Esophagus muscularis mucosa (tissue), 4 donors: ENCODE measurements at regions not wholly inside any gene's neighbourhood (a gene's known extent, or its start where the extent isn't known, plus 50 kb on each side); places are given as distances from the start of the nearest gene placed in this dataset.

Experiments
- DNase-seq: peaks from one replicate; pipeline ENCODE4 v3.0.0-alpha.2; 2017; ENCODE audit errors: extremely low spot score
- H3K27ac ChIP-seq, 4 donors: fragments of 200-600 bp; sonication (generic); replicated peaks in 1 of 4; 1 replicate in 3 of 4; 2 replicates in 1 of 4; pipeline ENCODE4 v1.5.1; 2016 to 2019; ENCODE audit warnings: mild to moderate bottlenecking in 1 of 4
- H3K27me3 ChIP-seq, 4 donors: fragments of 200-600 bp; sonication (generic); one replicate each; pipeline versions ENCODE4 v1.5.1 to v1.6.0; 2016 to 2019
- H3K36me3 ChIP-seq, 4 donors: fragments of 200-600 bp; sonication (generic); one replicate each; pipeline ENCODE4 v1.5.1; 2016 to 2019
- H3K4me1 ChIP-seq, 4 donors: fragments of 200-600 bp; sonication (generic); one replicate each; pipeline ENCODE4 v1.5.1; 2016 to 2019
- H3K4me3 ChIP-seq, 4 donors: fragments of 200-600 bp; sonication (generic); 1 replicate in 2 of 4; 2 replicates in 2 of 4; pipeline ENCODE4 v1.5.1; 2016 to 2019; ENCODE audit warnings: mild to moderate bottlenecking in 4 of 4, moderate library complexity in 1 of 4
- H3K9me3 ChIP-seq, 4 donors: fragments of 200-600 bp; sonication (generic); 1 replicate in 3 of 4; 2 replicates in 1 of 4; pipeline ENCODE4 v1.5.1; 2016 to 2019
- EP300 ChIP-seq: sonication (generic); formaldehyde crosslinking; IDR thresholded peaks from one replicate; pipeline ENCODE4 v1.6.1; 2017; ENCODE audit warnings: antibody characterized with exemption
- POLR2A ChIP-seq: fragments of 450-650 bp; IDR thresholded peaks from one replicate; pipeline ENCODE4 v1.6.1; 2017; ENCODE audit warnings: antibody characterized with exemption, moderate library complexity, mild to moderate bottlenecking, low read depth
- POLR2AphosphoS5 ChIP-seq, 2 donors: sonication (generic); formaldehyde crosslinking; IDR thresholded peaks; one replicate each; pipeline ENCODE4 v1.6.1; 2017; ENCODE audit warnings: antibody characterized with exemption in 2 of 2
- WGBS: methylation state at CpG from one replicate; pipeline ENCODE4 v1.1.5; 2018; 5-methylcytosine and 5-hydroxymethylcytosine counted together
- intact Hi-C: fragments of 100-400 bp; cut with DNase I; formaldehyde crosslinking; loops from one replicate; pipeline ENCODE4 v1.15.1; 2023
- TF ChIP-seq, protein P1 (sequence below), 3 experiments: fragments of 200-600 bp in 2 of 3; fragments of 450-650 bp in 1 of 3; sonication (generic) in 2 of 3; IDR thresholded peaks; one replicate each; pipeline ENCODE4 v1.5.1; 2017 to 2019; ENCODE audit warnings: antibody characterized with exemption in 3 of 3, mild to moderate bottlenecking in 2 of 3, moderate library complexity in 1 of 3

DNA sequence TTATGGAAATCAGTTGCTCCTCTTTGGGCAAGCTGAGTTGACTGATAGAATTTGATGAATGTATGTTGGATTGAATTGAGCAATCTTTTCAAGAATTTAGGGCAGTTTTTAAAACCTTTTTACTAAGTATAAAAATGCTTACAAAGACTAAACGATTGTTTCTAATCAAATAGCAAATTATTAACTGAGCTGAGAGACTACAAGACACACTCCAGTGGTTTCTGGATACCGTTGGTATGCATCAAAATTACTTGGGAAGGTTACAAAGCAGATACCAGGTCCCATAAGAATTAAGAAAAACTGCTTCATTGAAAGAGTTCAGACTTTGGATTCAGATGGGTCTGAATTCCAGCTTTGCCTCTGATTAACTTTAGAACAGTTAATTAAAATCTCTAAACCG, 721.4 kb downstream of the FAM181B start:
- WGBS, result 64% methylated on average over 3 of the region's 3 CpGs
- H3K4me1 ChIP-seq, result no peaks in the 10 kb centered on the region
- intact Hi-C loops, result no loop called here
- no peak for DNase-seq
- H3K9me3 ChIP-seq, result no peaks in the 10 kb centered on the region
- TF ChIP-seq EP300 (no peak), POLR2AphosphoS5 (IDR thresholded peaks at IDR 0.05) (no peak), POLR2A (no peak)
- TF ChIP-seq, protein P1, sequence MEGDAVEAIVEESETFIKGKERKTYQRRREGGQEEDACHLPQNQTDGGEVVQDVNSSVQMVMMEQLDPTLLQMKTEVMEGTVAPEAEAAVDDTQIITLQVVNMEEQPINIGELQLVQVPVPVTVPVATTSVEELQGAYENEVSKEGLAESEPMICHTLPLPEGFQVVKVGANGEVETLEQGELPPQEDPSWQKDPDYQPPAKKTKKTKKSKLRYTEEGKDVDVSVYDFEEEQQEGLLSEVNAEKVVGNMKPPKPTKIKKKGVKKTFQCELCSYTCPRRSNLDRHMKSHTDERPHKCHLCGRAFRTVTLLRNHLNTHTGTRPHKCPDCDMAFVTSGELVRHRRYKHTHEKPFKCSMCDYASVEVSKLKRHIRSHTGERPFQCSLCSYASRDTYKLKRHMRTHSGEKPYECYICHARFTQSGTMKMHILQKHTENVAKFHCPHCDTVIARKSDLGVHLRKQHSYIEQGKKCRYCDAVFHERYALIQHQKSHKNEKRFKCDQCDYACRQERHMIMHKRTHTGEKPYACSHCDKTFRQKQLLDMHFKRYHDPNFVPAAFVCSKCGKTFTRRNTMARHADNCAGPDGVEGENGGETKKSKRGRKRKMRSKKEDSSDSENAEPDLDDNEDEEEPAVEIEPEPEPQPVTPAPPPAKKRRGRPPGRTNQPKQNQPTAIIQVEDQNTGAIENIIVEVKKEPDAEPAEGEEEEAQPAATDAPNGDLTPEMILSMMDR (IDR thresholded peaks at IDR 0.05), result no peak
- no peak overlapping the region for H3K27ac ChIP-seq
- no peaks in the 10 kb centered on the region for H3K27me3 ChIP-seq
- no peaks in the 10 kb centered on the region for H3K36me3 ChIP-seq
- no peak overlapping the region for H3K4me3 ChIP-seq

DNA sequence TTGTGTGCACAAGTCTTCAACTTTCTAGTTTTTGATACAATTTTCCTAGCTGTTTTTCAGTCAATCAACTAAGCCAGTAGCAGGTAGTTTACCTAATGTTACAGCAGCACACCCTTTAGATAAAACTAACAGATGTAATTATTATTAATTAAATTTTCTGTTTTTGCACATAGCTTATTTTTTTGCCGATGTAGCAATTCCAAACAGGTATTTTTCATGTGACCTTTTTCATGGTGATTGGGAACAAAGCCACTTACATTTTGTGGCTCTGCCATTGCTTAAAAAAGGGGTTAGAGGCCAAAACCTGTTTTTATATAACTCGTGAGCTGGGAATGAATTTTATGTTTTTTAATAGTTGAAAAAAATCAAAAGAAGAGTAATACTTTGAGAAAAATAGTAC, 724.5 kb downstream of the FAM181B start:
- no peak overlapping the region for H3K4me3 ChIP-seq
- H3K27ac ChIP-seq, result no peak overlapping the region
- H3K36me3 ChIP-seq, result no peaks in the 10 kb centered on the region
- H3K27me3 ChIP-seq, result no peaks in the 10 kb centered on the region
- H3K9me3 ChIP-seq, result no peaks in the 10 kb centered on the region
- WGBS, result 74% methylated on average over 2 of the region's 2 CpGs
- H3K4me1 ChIP-seq, result no peaks in the 10 kb centered on the region
- DNase-seq, result no peak
- TF ChIP-seq POLR2A (no peak), POLR2AphosphoS5 (IDR thresholded peaks at IDR 0.05) (no peak), EP300 (no peak)
- TF ChIP-seq, protein P1 (IDR thresholded peaks at IDR 0.05), result no peak
- intact Hi-C loops, result no loop called here

- TF ChIP-seq EP300 (no peak), POLR2AphosphoS5 (IDR thresholded peaks at IDR 0.05) (no peak), POLR2A (no peak)
- TF ChIP-seq, protein P1 (IDR thresholded peaks at IDR 0.05), result no peak
- Histone ChIP-seq H3K36me3 (no peaks in the 10 kb centered on the region), H3K27ac (no peak overlapping the region), H3K27me3 (no peaks in the 10 kb centered on the region), H3K4me3 (no peak overlapping the region), H3K4me1 (no peaks in the 10 kb centered on the region), H3K9me3 (no peaks in the 10 kb centered on the region)
- WGBS, result 53% methylated on average over 6 of the region's 6 CpGs
- DNase-seq, result no peak
- intact Hi-C loops, result no loop called here
These were observed 726.1 kb downstream of the FAM181B start for GRCh38 chr11:82007521-82007920.

DNA sequence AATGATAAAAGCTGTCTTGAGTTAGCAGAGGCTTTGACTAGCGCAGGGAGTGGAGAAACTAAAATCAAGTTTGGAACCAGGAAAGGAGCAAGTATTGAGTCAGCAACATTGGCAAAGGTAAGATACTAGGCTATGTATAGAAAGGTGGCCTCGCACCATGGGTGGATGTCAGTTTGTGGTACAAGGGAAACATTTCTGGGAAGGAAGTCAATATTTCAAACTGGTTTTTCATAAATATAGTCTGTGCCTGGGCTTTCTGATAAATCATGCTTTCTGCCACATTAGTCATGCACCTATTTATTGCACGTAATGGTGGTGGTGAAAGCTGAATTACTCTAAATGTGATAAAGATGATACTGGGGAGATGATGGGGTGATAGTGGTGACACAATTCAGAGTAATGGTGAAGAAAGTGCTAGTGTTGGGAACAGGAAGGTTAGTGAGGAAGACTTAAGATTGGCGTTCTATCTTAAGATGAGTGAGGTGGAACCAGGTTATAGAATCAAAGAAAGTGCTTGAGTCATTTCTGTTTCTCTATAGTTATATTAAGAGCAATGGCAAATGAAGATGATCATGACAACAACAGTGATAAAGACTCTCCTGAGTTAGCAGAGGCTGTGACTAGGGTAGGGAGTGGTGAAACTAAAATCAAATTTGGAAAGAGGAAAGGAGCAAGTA, 729.0 kb downstream of the FAM181B start:
- Histone ChIP-seq H3K4me3 (no peak overlapping the region), H3K27ac (no peak overlapping the region), H3K27me3 (no peaks in the 10 kb centered on the region), H3K4me1 (no peaks in the 10 kb centered on the region), H3K36me3 (no peaks in the 10 kb centered on the region), H3K9me3 (no peaks in the 10 kb centered on the region)
- TF ChIP-seq POLR2AphosphoS5 (IDR thresholded peaks at IDR 0.05) (no peak), POLR2A (no peak), EP300 (no peak)
- TF ChIP-seq, protein P1 (IDR thresholded peaks at IDR 0.05), result no peak
- intact Hi-C loops, result no loop called here
- 80% methylated on average over 4 of the region's 4 CpGs for WGBS
- DNase-seq, result no peak
